ENCODE measurements at regions not wholly inside any gene's neighbourhood (a gene's known extent, or its start where the extent isn't known, plus 50 kb on each side); places are given as distances from the start of the nearest gene placed in this dataset.

DNA sequence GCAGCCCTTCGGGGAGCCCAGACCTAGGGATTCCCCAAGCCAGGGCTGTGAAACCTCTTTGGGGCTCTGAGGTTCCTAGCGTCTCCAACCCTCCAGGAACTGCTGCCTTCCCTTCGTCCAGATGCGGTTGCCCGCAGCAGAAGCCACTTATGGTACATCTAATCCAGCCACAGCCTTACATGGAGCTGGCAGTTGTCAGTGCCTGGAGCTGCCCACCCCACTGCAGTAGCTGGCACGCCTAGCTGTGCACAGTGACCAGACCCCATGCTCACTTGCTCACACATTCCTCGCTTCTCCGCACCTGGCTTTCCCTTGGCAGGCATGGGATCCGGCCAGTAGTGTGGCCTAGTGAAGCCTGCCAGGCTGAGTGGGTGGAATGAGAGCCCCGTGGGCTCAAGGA is 547.6 kb downstream of the TBC1D32 start:
- Histone ChIP-seq H3K27ac (ENCODE audit: low read depth in 1 of 2, low read length in 2 of 2) (no peak overlapping the region), H3K27me3 (ENCODE audit: control insufficient read depth in 2 of 2, insufficient read depth in 2 of 2, low read length in 2 of 2) (no peaks in the 10 kb centered on the region), H3K79me2 (ENCODE audit: insufficient read depth, low read length) (no peaks in the 10 kb centered on the region), H3K4me1 (ENCODE audit: control insufficient read depth in 1 of 2, insufficient read depth in 2 of 2, low read length in 2 of 2) (no peaks in the 10 kb centered on the region), H3K9me3 (replicated peaks in 1 of 2; ENCODE audit: control insufficient read depth in 1 of 2, insufficient read depth in 1 of 2, low read length in 2 of 2) (peaks cover 12 to 17% of the 10 kb centered on the region in 2 donors), H4K20me1 (ENCODE audit: insufficient read depth, low read length) (no peaks in the 10 kb centered on the region), H3K9ac (ENCODE audit: insufficient read depth, low read length, poor library complexity, severe bottlenecking) (no peak overlapping the region), H3K36me3 (replicated peaks in 1 of 2; ENCODE audit: control insufficient read depth in 1 of 2, insufficient read depth in 2 of 2, low read length in 2 of 2) (no peaks in the 10 kb centered on the region), H3K4me3 (replicated peaks in 1 of 3; ENCODE audit: low read depth in 2 of 3, low read length in 3 of 3) (no peak overlapping the region), H3K4me2 (replicated peaks; ENCODE audit: extremely low read depth, low read length, poor library complexity, severe bottlenecking) (no peak overlapping the region), H2AFZ (ENCODE audit: insufficient read depth, low read depth, low read length, poor library complexity, severe bottlenecking) (no peak overlapping the region)
- Mint-ChIP-seq H3K27me3 (ENCODE audit: low read depth in 3 of 3) (no peaks in the 10 kb centered on the region), H3K36me3 (no peaks in the 10 kb centered on the region), H3K9me3 (peaks cover 2 to 7% (median 3%) of the 10 kb centered on the region in 7 donors), H3K27ac (no peak overlapping the region), H3K4me1 (no peaks in the 10 kb centered on the region), H3K4me3 (no peak overlapping the region)
- intact Hi-C loops (cut with micrococcal nuclease): no loop called here
- DNase-seq: no peak
- WGBS (ENCODE audit: insufficient coverage): 97% methylated on average over 8 of the region's 10 CpGs
- TF ChIP-seq, protein P1, sequence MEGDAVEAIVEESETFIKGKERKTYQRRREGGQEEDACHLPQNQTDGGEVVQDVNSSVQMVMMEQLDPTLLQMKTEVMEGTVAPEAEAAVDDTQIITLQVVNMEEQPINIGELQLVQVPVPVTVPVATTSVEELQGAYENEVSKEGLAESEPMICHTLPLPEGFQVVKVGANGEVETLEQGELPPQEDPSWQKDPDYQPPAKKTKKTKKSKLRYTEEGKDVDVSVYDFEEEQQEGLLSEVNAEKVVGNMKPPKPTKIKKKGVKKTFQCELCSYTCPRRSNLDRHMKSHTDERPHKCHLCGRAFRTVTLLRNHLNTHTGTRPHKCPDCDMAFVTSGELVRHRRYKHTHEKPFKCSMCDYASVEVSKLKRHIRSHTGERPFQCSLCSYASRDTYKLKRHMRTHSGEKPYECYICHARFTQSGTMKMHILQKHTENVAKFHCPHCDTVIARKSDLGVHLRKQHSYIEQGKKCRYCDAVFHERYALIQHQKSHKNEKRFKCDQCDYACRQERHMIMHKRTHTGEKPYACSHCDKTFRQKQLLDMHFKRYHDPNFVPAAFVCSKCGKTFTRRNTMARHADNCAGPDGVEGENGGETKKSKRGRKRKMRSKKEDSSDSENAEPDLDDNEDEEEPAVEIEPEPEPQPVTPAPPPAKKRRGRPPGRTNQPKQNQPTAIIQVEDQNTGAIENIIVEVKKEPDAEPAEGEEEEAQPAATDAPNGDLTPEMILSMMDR (IDR thresholded peaks at IDR 0.05): no peak

GRCh38 chr6:120786256-120786655 is 548.0 kb downstream of the TBC1D32 start:
- Histone ChIP-seq H3K4me2 (replicated peaks; ENCODE audit: extremely low read depth, low read length, poor library complexity, severe bottlenecking) (no peak overlapping the region), H3K36me3 (replicated peaks in 1 of 2; ENCODE audit: control insufficient read depth in 1 of 2, insufficient read depth in 2 of 2, low read length in 2 of 2) (no peaks in the 10 kb centered on the region), H3K27me3 (ENCODE audit: control insufficient read depth in 2 of 2, insufficient read depth in 2 of 2, low read length in 2 of 2) (no peaks in the 10 kb centered on the region), H3K27ac (ENCODE audit: low read depth in 1 of 2, low read length in 2 of 2) (no peak overlapping the region), H3K79me2 (ENCODE audit: insufficient read depth, low read length) (no peaks in the 10 kb centered on the region), H3K9me3 (replicated peaks in 1 of 2; ENCODE audit: control insufficient read depth in 1 of 2, insufficient read depth in 1 of 2, low read length in 2 of 2) (peaks cover 12 to 17% of the 10 kb centered on the region in 2 donors), H3K4me3 (replicated peaks in 1 of 3; ENCODE audit: low read depth in 2 of 3, low read length in 3 of 3) (no peak overlapping the region), H3K9ac (ENCODE audit: insufficient read depth, low read length, poor library complexity, severe bottlenecking) (no peak overlapping the region), H3K4me1 (ENCODE audit: control insufficient read depth in 1 of 2, insufficient read depth in 2 of 2, low read length in 2 of 2) (no peaks in the 10 kb centered on the region), H4K20me1 (ENCODE audit: insufficient read depth, low read length) (no peaks in the 10 kb centered on the region), H2AFZ (ENCODE audit: insufficient read depth, low read depth, low read length, poor library complexity, severe bottlenecking) (no peak overlapping the region)
- WGBS (ENCODE audit: insufficient coverage): 91% methylated on average over 8 of the region's 8 CpGs
- no peaks in the 10 kb centered on the region for H3K4me1 Mint-ChIP-seq
- TF ChIP-seq, protein P1 (IDR thresholded peaks at IDR 0.05): no peak
- H3K9me3 Mint-ChIP-seq: peaks cover 0 to 7% (median 4%) of the 10 kb centered on the region in 7 donors
- H3K36me3 Mint-ChIP-seq: no peaks in the 10 kb centered on the region
- intact Hi-C loops (cut with micrococcal nuclease): no loop called here
- no peaks in the 10 kb centered on the region for H3K27me3 Mint-ChIP-seq (ENCODE audit: low read depth in 3 of 3)
- H3K27ac Mint-ChIP-seq: no peak overlapping the region
- no peak overlapping the region for H3K4me3 Mint-ChIP-seq
- DNase-seq: no peak
